ENCODE measurements at regions not wholly inside any gene's neighbourhood (a gene's known extent, or its start where the extent isn't known, plus 50 kb on each side); places are given as distances from the start of the nearest gene placed in this dataset.

DNA sequence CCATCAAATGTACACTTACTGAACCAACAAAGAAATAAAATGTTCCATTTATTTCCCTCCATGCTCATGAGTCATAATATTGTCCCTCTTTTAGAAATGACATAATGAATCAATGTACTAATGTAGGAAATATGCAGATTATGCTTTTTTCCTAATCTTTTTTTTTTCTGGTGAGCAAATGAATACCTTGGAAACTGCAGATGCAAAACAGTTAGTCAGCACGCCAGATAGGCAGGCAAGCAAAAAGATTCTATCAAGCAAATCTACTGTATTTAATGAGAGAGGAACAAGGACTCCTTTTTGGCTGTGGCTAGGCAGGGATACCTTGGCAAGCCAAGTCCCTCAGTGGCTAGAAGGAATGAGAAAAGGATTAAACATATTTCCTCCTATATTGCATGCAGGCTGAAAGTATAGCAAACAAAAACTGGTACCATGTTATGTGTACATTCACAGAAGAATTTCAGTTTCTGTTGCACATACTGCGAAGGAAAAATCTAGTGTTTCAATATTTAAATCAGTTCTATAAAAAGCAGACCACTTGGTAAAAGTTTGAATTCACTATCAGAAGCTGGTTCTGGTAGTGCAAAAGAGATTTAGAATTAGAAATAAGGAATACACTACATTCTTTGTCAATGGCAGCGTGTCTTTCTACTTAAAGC, 605.4 kb downstream of the TLE1 start:
- H3K27ac ChIP-seq: no peak overlapping the region
- no peak for ATAC-seq

DNA sequence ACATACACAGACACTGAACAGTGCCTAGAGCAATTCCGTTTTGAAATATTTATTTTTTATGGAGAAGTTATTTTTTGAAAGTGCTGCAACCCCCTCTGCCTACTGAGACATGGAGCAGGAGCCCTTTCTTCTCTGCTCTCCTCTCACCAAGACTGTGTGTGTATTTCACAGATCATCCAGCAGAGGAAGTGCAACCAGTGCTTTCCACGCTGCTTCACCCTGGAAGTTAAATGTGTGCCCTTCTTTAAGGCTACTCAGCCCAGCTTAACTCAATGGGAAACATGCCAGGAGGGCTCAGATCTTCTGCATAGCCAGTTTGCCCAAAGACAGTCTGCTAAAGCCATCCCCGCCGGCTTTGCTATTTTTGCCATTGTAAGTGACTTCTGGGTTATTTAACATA, 606.3 kb downstream of the TLE1 start:
- TF ChIP-seq, protein P1, sequence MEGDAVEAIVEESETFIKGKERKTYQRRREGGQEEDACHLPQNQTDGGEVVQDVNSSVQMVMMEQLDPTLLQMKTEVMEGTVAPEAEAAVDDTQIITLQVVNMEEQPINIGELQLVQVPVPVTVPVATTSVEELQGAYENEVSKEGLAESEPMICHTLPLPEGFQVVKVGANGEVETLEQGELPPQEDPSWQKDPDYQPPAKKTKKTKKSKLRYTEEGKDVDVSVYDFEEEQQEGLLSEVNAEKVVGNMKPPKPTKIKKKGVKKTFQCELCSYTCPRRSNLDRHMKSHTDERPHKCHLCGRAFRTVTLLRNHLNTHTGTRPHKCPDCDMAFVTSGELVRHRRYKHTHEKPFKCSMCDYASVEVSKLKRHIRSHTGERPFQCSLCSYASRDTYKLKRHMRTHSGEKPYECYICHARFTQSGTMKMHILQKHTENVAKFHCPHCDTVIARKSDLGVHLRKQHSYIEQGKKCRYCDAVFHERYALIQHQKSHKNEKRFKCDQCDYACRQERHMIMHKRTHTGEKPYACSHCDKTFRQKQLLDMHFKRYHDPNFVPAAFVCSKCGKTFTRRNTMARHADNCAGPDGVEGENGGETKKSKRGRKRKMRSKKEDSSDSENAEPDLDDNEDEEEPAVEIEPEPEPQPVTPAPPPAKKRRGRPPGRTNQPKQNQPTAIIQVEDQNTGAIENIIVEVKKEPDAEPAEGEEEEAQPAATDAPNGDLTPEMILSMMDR (IDR thresholded peaks at IDR 0.05): no peak
- WGBS, 3 donors: 53 to 66% (median 57%) methylated on average over 4 of the region's 4 CpGs
- H3K4me1 ChIP-seq: no peaks in the 10 kb centered on the region
- H3K9me3 ChIP-seq: no peaks in the 10 kb centered on the region
- DNase-seq (no peak), ATAC-seq (no peak)
- H3K27me3 ChIP-seq (ENCODE audit: insufficient read depth in 3 of 3, low read length in 2 of 3): no peaks in the 10 kb centered on the region
- H3K27ac ChIP-seq: no peak overlapping the region
- no peak overlapping the region for H3K4me3 ChIP-seq
- no peaks in the 10 kb centered on the region for H3K36me3 ChIP-seq (ENCODE audit: insufficient read depth in 1 of 2, low read depth in 1 of 2)
- intact Hi-C loops (cut with DNase I): loop anchor here in 1 of 2 donors (2.0 kb wide), 1 partner anchor 42 kb away; no protein-coding TSS in a partner anchor

More for the DNA sequence above, 605.4 kb downstream of the TLE1 start:
- Histone ChIP-seq H3K9me3 (no peaks in the 10 kb centered on the region), H3K4me1 (no peaks in the 10 kb centered on the region), H3K36me3 (ENCODE audit: insufficient read depth in 1 of 2, low read depth in 1 of 2) (no peaks in the 10 kb centered on the region), H3K27me3 (ENCODE audit: insufficient read depth in 3 of 3, low read length in 2 of 3) (no peaks in the 10 kb centered on the region), H3K4me3 (no peak overlapping the region)
- no peak for DNase-seq
- TF ChIP-seq, protein P1 (IDR thresholded peaks at IDR 0.05): no peak
- intact Hi-C loops (cut with DNase I): loop anchor here in 1 of 2 donors (2.0 kb wide), 1 partner anchor 41 kb away; no protein-coding TSS in a partner anchor
- WGBS, 3 donors: 82 to 90% (median 83%) methylated on average over 3 of the region's 3 CpGs

DNA sequence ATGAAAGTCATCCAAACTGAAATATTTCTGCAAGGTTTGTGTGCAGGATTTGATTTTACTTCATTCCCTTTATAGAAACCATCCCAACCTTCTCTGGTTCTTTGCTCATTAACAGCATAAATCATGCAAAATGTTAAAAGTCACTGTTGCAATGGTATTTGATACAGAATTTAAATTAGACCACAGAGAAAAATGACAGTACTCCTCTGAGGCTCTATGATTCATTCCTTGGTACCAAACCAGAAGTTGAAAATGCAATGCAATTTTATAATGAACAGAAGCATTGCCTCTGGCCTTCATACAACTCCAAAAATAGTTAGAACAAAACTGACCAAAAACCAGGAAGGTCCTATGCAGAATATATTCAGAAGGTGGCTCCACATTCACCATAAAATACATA, 607.1 kb downstream of the TLE1 start:
- ATAC-seq: no peak
- H3K36me3 ChIP-seq (ENCODE audit: insufficient read depth in 1 of 2, low read depth in 1 of 2): no peaks in the 10 kb centered on the region
- no peaks in the 10 kb centered on the region for H3K4me1 ChIP-seq
- intact Hi-C loops (cut with DNase I): loop anchor here in 1 of 2 donors (2.0 kb wide), 1 partner anchor 43 kb away; no protein-coding TSS in a partner anchor
- no peak for DNase-seq
- no peak overlapping the region for H3K4me3 ChIP-seq
- H3K27me3 ChIP-seq (ENCODE audit: insufficient read depth in 3 of 3, low read length in 2 of 3): no peaks in the 10 kb centered on the region
- TF ChIP-seq, protein P1 (IDR thresholded peaks at IDR 0.05): no peak
- no peak overlapping the region for H3K27ac ChIP-seq
- H3K9me3 ChIP-seq: no peaks in the 10 kb centered on the region

DNA sequence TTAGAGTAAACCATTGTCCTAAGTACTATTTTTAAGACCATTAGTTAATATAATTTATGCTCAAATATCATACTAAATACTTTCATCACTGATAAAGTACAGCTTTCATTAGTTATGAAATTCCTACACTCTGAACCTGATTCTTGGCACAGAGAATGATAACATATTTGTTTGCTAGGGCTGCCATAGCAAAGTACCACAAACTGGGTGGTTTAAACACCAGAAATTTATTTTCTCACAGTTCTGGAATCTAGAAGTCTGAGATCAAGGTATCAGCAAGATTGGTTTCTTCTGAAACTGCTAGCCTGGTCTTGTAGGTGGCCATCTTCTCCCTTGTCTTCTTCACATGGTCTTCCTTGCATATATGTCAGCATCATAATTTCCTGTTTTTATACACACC, 608.4 kb downstream of the TLE1 start:
- no peaks in the 10 kb centered on the region for H3K27me3 ChIP-seq (ENCODE audit: insufficient read depth in 3 of 3, low read length in 2 of 3)
- H3K9me3 ChIP-seq: no peaks in the 10 kb centered on the region
- intact Hi-C loops (cut with DNase I): no loop called here
- no peak overlapping the region for H3K27ac ChIP-seq
- DNase-seq: no peak
- TF ChIP-seq, protein P1 (IDR thresholded peaks at IDR 0.05): no peak
- H3K4me3 ChIP-seq: no peak overlapping the region
- ATAC-seq: no peak
- H3K36me3 ChIP-seq (ENCODE audit: insufficient read depth in 1 of 2, low read depth in 1 of 2): no peaks in the 10 kb centered on the region
- no peaks in the 10 kb centered on the region for H3K4me1 ChIP-seq

DNA sequence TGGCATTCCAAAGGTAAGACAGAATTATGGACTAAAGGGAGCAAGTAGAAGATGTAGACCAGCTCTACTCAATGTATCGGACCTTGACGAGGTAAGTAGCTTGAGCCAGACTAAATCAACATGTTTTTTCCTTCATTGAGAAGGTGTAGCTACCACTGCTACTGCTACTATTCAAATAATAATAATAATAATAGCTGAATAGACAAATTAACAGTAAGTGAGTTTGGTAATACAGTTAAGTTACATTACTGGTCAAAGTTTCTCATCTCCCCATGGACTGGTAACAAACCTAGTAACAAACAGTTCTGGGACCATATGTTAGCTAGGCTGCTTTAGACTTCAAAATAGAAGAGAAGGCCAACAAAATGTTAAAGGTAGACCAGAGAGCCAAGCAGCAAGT, 609.2 kb downstream of the TLE1 start:
- Histone ChIP-seq H3K4me3 (no peak overlapping the region), H3K36me3 (ENCODE audit: insufficient read depth in 1 of 2, low read depth in 1 of 2) (no peaks in the 10 kb centered on the region), H3K27ac (no peak overlapping the region), H3K4me1 (no peaks in the 10 kb centered on the region), H3K27me3 (ENCODE audit: insufficient read depth in 3 of 3, low read length in 2 of 3) (no peaks in the 10 kb centered on the region), H3K9me3 (no peaks in the 10 kb centered on the region)
- no peak for ATAC-seq
- intact Hi-C loops (cut with DNase I): no loop called here
- 89 to 94% (median 90%) methylated on average over 2 of the region's 2 CpGs for WGBS, 3 donors
- TF ChIP-seq, protein P1 (IDR thresholded peaks at IDR 0.05): no peak
- DNase-seq: no peak
